ENCODE measurements at regions not wholly inside any gene's neighbourhood (a gene's known extent, or its start where the extent isn't known, plus 50 kb on each side); places are given as distances from the start of the nearest gene placed in this dataset.
"Not testable (repeated sequence)": the region's sequence is repeated elsewhere in the genome, so short reads cannot be mapped to it uniquely, and the experiment has no call there.

DNA sequence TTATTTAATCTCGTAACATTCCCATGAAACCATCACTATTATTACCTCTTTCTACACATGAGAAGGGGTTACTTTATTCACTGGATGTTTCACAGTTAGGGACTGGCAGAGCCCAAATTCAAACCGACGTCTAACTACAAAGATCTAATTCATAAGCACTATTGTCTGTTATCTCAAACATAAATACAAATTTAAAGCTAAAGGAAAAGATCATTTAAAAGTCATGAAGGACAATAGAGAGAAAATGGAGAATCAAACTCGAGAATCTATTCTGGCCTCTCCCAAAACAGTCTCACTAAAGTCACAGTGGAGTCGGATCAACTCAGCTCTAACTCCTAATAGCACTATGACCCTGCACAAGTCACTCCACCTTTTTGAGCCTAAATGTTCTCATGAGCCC, 287.7 kb downstream of the ZIC4 start:
- TF ChIP-seq, protein P1, sequence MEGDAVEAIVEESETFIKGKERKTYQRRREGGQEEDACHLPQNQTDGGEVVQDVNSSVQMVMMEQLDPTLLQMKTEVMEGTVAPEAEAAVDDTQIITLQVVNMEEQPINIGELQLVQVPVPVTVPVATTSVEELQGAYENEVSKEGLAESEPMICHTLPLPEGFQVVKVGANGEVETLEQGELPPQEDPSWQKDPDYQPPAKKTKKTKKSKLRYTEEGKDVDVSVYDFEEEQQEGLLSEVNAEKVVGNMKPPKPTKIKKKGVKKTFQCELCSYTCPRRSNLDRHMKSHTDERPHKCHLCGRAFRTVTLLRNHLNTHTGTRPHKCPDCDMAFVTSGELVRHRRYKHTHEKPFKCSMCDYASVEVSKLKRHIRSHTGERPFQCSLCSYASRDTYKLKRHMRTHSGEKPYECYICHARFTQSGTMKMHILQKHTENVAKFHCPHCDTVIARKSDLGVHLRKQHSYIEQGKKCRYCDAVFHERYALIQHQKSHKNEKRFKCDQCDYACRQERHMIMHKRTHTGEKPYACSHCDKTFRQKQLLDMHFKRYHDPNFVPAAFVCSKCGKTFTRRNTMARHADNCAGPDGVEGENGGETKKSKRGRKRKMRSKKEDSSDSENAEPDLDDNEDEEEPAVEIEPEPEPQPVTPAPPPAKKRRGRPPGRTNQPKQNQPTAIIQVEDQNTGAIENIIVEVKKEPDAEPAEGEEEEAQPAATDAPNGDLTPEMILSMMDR (IDR thresholded peaks at IDR 0.05; ENCODE audit: insufficient read depth, low read length, missing control alignments): no peak
- POLR2A ChIA-PET: no interaction called here
- H3K4me3 ChIP-seq (ENCODE audit: low read depth, low read length): no peak overlapping the region
- CTCF ChIA-PET: interaction anchor here (0.6 to 4.4 kb wide), 5 partner anchors 19 to 1800 kb away, joined by 3 to 24 read pairs (median 3); no protein-coding TSS in a partner anchor
- no peak for DNase-seq (ENCODE audit: low read depth, low spot score)

DNA sequence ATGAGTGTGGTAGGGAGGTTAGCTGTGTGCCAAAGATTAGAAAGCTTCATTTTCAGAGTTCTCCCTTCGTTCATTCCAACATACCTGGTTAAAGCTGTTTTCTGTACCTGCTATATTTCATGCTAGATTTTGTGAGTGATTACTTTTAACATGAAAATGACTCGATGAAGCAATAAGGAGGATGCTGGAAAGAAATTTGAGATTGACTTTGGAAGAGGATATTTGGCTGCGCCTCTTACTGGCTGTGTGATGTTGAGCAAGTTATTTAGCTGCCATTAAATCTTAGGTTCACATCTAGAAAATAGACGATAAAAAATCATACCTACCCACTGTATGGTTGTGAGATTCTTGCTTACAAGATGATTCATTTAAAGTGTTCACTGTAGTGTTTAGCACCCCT, 288.7 kb downstream of the ZIC4 start:
- POLR2A ChIA-PET: no interaction called here

DNA sequence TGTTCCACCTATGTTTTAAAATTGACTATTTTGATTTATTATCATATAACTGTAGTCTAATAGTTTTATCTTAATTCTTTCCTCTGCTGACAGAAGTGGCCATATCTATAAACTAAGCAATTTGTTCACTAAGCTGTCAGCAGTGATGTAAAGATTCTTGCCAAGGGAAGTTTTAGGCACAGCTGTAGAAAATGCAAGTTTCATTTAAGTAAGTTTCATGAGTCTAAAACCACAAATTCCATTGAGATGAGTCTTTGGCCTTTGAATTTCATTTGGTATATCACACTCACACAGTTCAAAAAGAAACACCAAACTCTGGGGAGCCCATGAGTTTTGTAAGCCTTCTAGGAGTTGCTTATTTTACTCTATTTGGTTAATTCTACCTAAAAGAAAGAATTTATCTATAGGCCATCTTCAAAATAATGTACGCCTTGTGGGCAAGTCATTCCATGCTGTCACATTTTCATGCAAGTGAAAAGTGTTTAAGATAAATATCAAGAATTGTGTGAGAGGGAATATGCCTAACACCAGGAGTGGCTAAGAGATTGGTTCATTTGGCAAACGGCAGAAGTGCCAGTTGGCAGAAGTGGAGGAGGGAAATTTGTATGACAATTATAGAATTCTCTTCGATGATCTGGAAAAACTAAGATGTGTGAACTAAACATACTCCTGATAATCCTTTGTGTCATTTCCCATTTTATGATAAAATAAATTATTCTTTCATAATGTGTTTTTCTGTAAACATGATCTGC, 292.9 kb downstream of the ZIC4 start:
- no peak overlapping the region for H3K4me3 ChIP-seq (ENCODE audit: low read depth, low read length)
- TF ChIP-seq, protein P1 (IDR thresholded peaks at IDR 0.05; ENCODE audit: insufficient read depth, low read length, missing control alignments): no peak
- peak; percentile 89 for DNase-seq (ENCODE audit: low read depth, low spot score)
- ChIA-PET POLR2A (no interaction called here), CTCF (interaction anchor here (1.0 kb wide), 1 partner anchor 294 kb away, joined by 3 read pairs; no protein-coding TSS in a partner anchor)

More for the DNA sequence above, 288.7 kb downstream of the ZIC4 start:
- CTCF ChIA-PET: interaction anchor here (0.9 to 2.1 kb wide), 5 partner anchors 12 to 503 kb away, joined by 3 to 9 read pairs (median 6); no protein-coding TSS in a partner anchor
- DNase-seq (ENCODE audit: low read depth, low spot score): no peak
- TF ChIP-seq, protein P1 (IDR thresholded peaks at IDR 0.05; ENCODE audit: insufficient read depth, low read length, missing control alignments): no peak
- H3K4me3 ChIP-seq (ENCODE audit: low read depth, low read length): no peak overlapping the region

DNA sequence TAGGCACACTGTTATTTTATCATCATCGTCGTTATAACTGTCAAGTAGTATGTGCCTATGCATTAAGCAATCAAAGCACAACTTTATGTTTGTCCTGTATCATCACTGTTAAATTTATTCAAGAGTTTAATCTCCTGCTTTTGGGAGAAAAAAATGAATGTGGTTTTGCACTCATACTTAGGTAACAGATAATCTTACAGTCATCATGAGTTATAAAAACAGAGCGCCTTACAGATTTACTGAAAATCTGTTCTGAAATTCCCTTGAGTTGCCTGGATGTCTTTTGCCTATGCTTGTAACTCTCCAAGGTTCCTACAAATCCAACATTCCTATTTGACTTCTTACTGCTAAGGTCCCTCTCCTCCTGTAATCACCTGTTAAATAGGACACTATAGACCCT, 307.3 kb downstream of the ZIC4 start:
- TF ChIP-seq, protein P1 (IDR thresholded peaks at IDR 0.05; ENCODE audit: insufficient read depth, low read length, missing control alignments): no peak
- ChIA-PET POLR2A (interaction anchor here (0.5 kb wide), 1 partner anchor 131 kb away, joined by 3 read pairs; no protein-coding TSS in a partner anchor), CTCF (interaction anchor here (1.2 kb wide), 1 partner anchor 92 kb away, joined by 3 read pairs; no protein-coding TSS in a partner anchor)
- H3K4me3 ChIP-seq (ENCODE audit: low read depth, low read length): no peak overlapping the region
- no peak for DNase-seq (ENCODE audit: low read depth, low spot score)

DNA sequence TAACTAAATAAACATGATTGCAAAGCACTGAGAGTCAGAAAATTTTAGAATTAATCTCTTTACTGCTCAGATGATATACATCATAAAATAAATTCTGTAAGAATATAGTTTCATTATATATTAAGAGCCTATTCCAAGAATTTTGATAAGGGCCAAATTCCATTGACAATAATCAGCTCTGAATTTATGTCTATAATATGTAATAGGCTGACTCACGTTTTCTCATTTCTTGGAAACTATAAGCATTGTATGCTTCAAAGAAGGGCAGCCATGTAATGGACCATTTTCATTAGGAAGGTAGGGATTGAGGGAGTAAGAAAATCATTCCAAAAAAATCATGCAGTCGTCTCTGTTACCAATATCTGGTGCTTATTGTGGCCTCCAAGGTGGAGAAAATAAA, 315.9 kb downstream of the ZIC4 start:
- no peak overlapping the region for H3K4me3 ChIP-seq (ENCODE audit: low read depth, low read length)
- no peak for DNase-seq (ENCODE audit: low read depth, low spot score)
- ChIA-PET CTCF (no interaction called here), POLR2A (no interaction called here)
- TF ChIP-seq, protein P1 (IDR thresholded peaks at IDR 0.05; ENCODE audit: insufficient read depth, low read length, missing control alignments): no peak

DNA sequence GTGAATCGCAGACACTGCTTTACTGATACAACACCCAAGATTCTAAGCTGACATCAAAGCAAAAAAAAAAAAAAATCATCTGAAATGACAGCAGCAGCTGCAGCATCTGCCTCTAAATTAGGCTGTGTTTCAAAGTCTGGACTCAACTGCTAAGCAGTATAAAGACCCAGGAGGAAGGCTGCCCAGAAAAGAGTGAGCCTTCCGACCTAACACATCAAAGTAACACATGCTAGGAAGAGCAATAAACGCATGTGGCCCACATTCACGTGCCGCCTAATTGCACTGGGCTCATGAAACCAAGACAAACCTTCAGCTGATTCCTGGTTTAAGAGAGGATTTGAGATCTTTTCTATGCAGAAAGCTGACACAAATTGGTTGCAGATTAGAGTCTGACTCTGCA, 317.1 kb downstream of the ZIC4 start:
- POLR2A ChIA-PET: no interaction called here
- CTCF ChIA-PET: interaction anchor here (0.9 to 1.0 kb wide), 2 partner anchors 14 to 175 kb away, joined by 3 read pairs; no protein-coding TSS in a partner anchor

DNA sequence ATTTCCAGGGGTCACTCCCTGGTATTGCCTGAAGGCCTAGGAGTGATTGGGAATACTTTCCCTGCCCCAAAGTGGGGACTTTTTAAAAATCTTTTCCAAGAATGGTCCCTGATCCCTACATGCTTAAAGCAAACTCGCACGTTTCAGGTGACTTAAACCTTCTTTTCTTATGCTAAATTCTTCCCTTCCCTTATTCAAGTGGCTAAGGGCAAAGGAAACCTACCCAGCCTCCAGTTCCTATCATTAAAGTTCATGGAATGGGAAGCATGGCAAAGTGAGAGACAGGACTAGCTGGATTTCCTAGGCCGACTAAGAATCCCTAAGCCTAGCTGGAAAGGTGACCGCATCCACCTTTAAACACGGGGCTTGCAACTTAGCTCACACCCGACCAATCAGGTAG, 346.8 kb downstream of the ZIC4 start:
- CTCF ChIA-PET: interaction anchor here (1.2 kb wide), 1 partner anchor 9 kb away, joined by 3 read pairs; no protein-coding TSS in a partner anchor
- POLR2A ChIA-PET; H3K4me3 ChIP-seq (ENCODE audit: low read depth, low read length); DNase-seq (ENCODE audit: low read depth, low spot score): not testable (repeated sequence)

More for the DNA sequence above, 317.1 kb downstream of the ZIC4 start:
- no peak overlapping the region for H3K4me3 ChIP-seq (ENCODE audit: low read depth, low read length)
- DNase-seq (ENCODE audit: low read depth, low spot score): no peak
- TF ChIP-seq, protein P1 (IDR thresholded peaks at IDR 0.05; ENCODE audit: insufficient read depth, low read length, missing control alignments): no peak

All from AG04449 (cell line).